ENCODE measurements at regions not wholly inside any gene's neighbourhood (a gene's known extent, or its start where the extent isn't known, plus 50 kb on each side); places are given as distances from the start of the nearest gene placed in this dataset.

- H3K4me3 ChIP-seq (ENCODE audit: low read length) = no peak overlapping the region
- no peak for DNase-seq (ENCODE audit: low read depth, low spot score)
Measured at GRCh38 chr2:126513033-126513432, 142.9 kb upstream of the GYPC start.

DNA sequence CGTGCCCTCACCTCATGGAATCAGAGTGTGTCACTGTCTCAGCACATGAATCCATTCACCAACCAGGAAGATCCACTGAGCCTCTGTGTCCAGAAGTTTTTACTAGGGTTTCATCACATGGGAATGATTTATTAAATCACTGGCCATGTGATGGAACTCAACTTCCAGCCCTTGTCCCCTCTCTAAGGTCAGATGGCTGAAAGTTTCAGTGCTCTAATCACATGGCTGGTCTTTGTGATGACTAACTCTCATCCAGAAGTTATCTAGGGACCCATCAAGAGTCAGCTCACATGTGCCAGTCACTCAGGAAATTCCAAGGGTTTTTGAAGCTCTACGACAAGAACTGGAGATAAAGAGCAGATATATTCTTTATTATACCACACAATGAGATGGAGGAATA is 140.5 kb upstream of the GYPC start:
- no peak overlapping the region for H3K4me3 ChIP-seq (ENCODE audit: low read length)
- no peak for DNase-seq (ENCODE audit: low read depth, low spot score)

GRCh38 chr2:126518196-126518595 is 137.8 kb upstream of the GYPC start:
- no peak for DNase-seq (ENCODE audit: low read depth, low spot score)
- H3K4me3 ChIP-seq (ENCODE audit: low read length) = no peak overlapping the region

DNA sequence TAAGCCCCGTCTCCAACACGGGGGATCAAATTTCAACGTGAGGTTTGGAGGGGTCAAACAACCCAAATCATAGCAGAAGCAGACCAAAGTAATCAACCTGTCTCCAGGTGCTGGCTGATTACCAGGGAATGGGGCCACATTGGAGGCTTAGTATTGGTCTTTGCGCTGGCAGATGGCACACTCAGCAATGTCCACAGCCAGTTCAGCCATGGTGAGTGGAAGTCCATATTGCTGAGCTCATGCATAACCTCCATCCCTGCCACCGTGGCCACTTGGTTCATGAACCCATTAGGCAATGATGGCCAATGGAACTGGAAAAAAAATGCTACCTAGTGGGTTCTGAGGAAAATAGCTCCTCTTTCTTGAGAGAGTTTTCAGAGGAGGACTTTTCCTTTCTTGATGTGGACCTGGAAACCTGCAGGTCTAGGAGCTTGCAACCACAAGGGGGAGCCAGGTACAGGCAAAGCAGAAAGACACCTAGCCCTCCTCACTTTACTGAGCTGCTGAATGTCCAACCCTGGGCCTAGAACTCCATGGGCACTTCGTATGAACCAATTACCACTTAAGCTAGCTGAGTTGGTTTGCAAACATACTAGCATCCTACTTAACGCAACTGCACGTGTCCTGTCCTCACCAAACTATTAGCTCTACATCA is 128.0 kb upstream of the GYPC start:
- DNase-seq (ENCODE audit: low read depth, low spot score) = peak; percentile 75
- H3K4me3 ChIP-seq (ENCODE audit: low read length) = no peak overlapping the region

- no peak overlapping the region for H3K4me3 ChIP-seq (ENCODE audit: low read length)
- no peak for DNase-seq (ENCODE audit: low read depth, low spot score)
Measured at GRCh38 chr2:126531029-126531428, 124.9 kb upstream of the GYPC start.

GRCh38 chr2:126534478-126534877 is 121.5 kb upstream of the GYPC start:
- DNase-seq (ENCODE audit: low read depth, low spot score) = peak; percentile 73
- H3K4me3 ChIP-seq (ENCODE audit: low read length) = no peak overlapping the region

GRCh38 chr2:126535408-126535807 is 120.5 kb upstream of the GYPC start:
- no peak for DNase-seq (ENCODE audit: low read depth, low spot score)
- no peak overlapping the region for H3K4me3 ChIP-seq (ENCODE audit: low read length)

- DNase-seq (ENCODE audit: low read depth, low spot score) = peak; percentile 69
- H3K4me3 ChIP-seq (ENCODE audit: low read length) = no peak overlapping the region
Measured at GRCh38 chr2:126536605-126537200, 119.3 kb upstream of the GYPC start.

- DNase-seq (ENCODE audit: low read depth, low spot score) = no peak
Measured at GRCh38 chr2:126539101-126539500, 116.9 kb upstream of the GYPC start.

DNA sequence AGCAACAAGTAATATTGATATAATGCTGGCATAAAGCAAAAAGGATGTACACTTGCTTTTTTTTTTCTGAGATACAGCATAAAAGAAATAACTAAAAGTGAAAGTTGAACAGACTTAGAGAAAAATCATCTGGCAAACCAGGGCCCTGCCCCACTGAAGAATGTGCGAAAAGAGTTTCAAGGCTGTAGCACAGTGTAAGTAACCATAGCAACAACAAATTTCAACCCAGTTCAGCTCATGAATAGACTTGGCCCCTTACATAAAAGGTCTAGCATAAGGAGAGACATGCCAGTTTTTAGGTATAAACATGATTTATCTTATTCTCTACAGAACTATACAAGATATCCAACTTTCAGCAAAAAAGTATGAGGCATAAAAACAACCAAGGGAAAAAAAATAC is 113.7 kb upstream of the GYPC start:
- DNase-seq (ENCODE audit: low read depth, low spot score) = no peak
- H3K4me3 ChIP-seq (ENCODE audit: low read length) = no peak overlapping the region

More at GRCh38 chr2:126539101-126539500, 116.9 kb upstream of the GYPC start:
- H3K4me3 ChIP-seq (ENCODE audit: low read length) = no peak overlapping the region

DNA sequence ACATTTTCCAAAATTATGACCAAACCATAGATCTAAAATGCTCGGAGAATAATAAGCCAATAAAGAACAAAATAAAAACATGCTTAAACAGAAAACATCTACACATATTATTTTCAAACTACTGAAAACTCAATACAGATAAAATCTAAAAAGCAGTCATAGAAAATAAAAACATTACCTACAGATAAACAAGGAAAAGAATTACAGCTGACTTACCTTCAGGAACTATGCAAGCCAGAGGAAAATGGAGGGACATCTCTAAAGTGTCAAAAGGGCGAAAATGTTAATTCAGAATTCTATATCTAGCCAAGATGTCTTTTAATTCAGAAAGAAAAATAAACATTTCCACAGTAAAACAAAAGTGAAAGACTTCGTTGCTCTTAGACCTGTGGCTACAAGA is 112.9 kb upstream of the GYPC start:
- DNase-seq (ENCODE audit: low read depth, low spot score) = no peak
- H3K4me3 ChIP-seq (ENCODE audit: low read length) = no peak overlapping the region

- DNase-seq (ENCODE audit: low read depth, low spot score) = no peak
- H3K4me3 ChIP-seq (ENCODE audit: low read length) = no peak overlapping the region
Measured at GRCh38 chr2:126558029-126558428, 97.9 kb upstream of the GYPC start.

DNA sequence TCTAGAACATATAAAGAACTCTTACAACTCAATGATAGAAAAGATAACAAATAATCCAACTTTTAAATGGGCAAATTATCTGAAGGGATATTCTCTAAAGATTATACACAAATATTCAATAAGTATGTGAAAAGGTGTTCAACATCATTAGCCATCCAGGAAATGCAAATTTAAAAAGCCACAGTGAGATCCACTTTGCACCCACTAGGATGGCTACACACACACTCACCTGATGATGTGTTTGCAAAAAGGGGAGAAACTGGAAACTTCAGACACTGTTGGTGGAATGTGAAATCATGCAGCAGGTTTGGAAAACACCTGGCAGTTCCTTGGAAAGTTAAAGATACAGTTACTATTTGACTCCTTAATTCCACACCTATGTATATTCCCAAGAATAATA is 87.2 kb upstream of the GYPC start:
- no peak overlapping the region for H3K4me3 ChIP-seq (ENCODE audit: low read length)
- no peak for DNase-seq (ENCODE audit: low read depth, low spot score)

GRCh38 chr2:126571403-126571802 is 84.6 kb upstream of the GYPC start:
- H3K4me3 ChIP-seq (ENCODE audit: low read length) = no peak overlapping the region
- no peak for DNase-seq (ENCODE audit: low read depth, low spot score)

- DNase-seq (ENCODE audit: low read depth, low spot score) = no peak
Measured at GRCh38 chr2:126575631-126576030, 80.3 kb upstream of the GYPC start.

GRCh38 chr2:126579868-126580267 is 76.1 kb upstream of the GYPC start:
- no peak for DNase-seq (ENCODE audit: low read depth, low spot score)
- no peak overlapping the region for H3K4me3 ChIP-seq (ENCODE audit: low read length)

More at GRCh38 chr2:126575631-126576030, 80.3 kb upstream of the GYPC start:
- no peak overlapping the region for H3K4me3 ChIP-seq (ENCODE audit: low read length)

DNA sequence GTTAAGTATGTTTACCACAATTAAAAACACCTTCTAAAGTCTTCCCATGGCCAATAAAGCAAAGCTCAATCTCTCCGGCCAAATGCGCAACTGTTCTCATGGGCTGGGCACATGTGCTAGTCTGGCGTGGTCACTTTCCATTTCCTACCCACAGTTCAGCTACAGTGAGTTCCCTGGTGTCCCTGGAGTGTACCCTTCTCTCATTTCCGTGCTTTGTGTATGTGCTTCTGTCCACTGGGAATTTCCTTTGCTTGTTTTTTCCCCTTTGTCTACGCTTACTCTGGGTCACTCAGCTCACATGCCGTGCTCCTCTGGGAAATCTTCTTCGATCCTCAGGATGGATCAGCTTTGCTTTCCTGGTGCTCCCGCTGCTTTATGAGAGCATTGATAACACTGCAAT is 69.6 kb upstream of the GYPC start:
- no peak overlapping the region for H3K4me3 ChIP-seq (ENCODE audit: low read length)
- no peak for DNase-seq (ENCODE audit: low read depth, low spot score)

- DNase-seq (ENCODE audit: low read depth, low spot score) = no peak
- H3K4me3 ChIP-seq (ENCODE audit: low read length) = no peak overlapping the region
Measured at GRCh38 chr2:126599062-126599461, 56.9 kb upstream of the GYPC start.

- H3K4me3 ChIP-seq (ENCODE audit: low read length) = no peak overlapping the region
- DNase-seq (ENCODE audit: low read depth, low spot score) = no peak
Measured at GRCh38 chr2:126600742-126601141, 55.2 kb upstream of the GYPC start.

DNA sequence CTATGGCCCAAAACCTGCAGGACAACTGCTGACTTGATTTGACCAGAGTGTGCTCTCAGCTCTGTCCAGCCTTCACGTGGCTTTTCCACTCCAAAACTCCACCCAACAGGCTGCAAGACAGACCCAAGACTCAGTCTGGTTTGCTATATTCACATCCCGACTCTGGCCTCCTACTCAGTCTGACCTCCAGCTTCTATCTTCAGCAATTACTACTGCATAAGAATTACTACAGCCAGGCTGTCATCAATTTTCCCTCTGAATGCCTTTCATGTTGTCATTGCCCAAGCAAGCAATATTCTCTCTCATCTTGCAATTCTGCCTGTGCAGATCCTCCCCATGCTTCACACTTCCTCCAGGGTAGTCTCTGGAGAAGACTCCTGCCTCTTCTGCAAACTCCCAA is 53.6 kb upstream of the GYPC start:
- DNase-seq (ENCODE audit: low read depth, low spot score) = no peak
- no peak overlapping the region for H3K4me3 ChIP-seq (ENCODE audit: low read length)

Data from Jurkat, Clone E6-1 (cell line).